ENCODE measurements at regions not wholly inside any gene's neighbourhood (a gene's known extent, or its start where the extent isn't known, plus 50 kb on each side); places are given as distances from the start of the nearest gene placed in this dataset.

DNA sequence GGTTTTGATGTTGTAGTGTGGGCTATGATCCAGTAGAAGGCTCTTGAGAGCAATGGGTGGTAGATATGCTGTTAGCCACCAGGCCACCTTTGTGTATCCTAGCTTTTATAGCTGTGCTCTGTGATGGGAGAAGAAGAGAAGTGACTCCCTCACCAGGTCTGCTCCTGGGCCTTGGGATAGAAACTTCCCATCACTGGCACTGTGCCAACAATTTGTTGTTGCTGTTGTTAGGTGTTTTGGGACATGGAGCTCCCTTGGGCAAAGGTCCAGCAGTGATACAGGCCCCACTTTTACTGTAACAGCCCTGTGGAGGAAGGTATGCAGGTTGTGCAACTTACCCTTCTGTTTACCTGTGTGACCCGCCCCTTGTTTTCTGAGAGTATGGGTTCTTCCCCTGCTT lies 570.9 kb upstream of the GRIN3A start:
- Histone ChIP-seq H3K23ac (ENCODE audit: insufficient read length) (no peak overlapping the region), H2BK120ac (replicated peaks; ENCODE audit: low read depth, low read length) (no peak overlapping the region), H3K14ac (ENCODE audit: insufficient read length) (no peak overlapping the region), H3K9ac (replicated peaks in 1 of 4; ENCODE audit: extremely low read depth in 1 of 4, low read depth in 3 of 4, low read length in 3 of 4) (no peak overlapping the region), H3K79me1 (ENCODE audit: low read depth, low read length) (no peaks in the 10 kb centered on the region), H4K20me1 (replicated peaks in 1 of 2; ENCODE audit: control insufficient read depth in 1 of 2, insufficient read depth in 2 of 2, low read length in 2 of 2) (no peaks in the 10 kb centered on the region), H4K91ac (replicated peaks; ENCODE audit: insufficient read length, low read length) (no peak overlapping the region), H3K79me2 (ENCODE audit: control insufficient read depth in 1 of 2, insufficient read depth in 2 of 2, low read length in 2 of 2) (no peaks in the 10 kb centered on the region), H2BK12ac (ENCODE audit: low read depth, low read length) (no peak overlapping the region), H3K56ac (replicated peaks; ENCODE audit: insufficient read length, low read depth, low read length) (no peak overlapping the region), H3K4ac (replicated peaks; ENCODE audit: insufficient read length, low read depth, low read length) (no peak overlapping the region), H3K9me3 (ENCODE audit: insufficient read depth in 2 of 2, low read depth in 1 of 2, low read length in 1 of 2) (peaks cover 7 to 9% of the 10 kb centered on the region in 2 experiments), H3K4me2 (ENCODE audit: insufficient read depth in 1 of 2, low read depth in 2 of 2, low read length in 2 of 2) (no peak overlapping the region), H2BK15ac (ENCODE audit: low read length) (no peak overlapping the region), H4K8ac (ENCODE audit: extremely low read depth, insufficient read depth, low read length) (no peak overlapping the region), H3K4me1 (replicated peaks in 1 of 4; ENCODE audit: control insufficient read depth in 3 of 4, insufficient read depth in 4 of 4, low read length in 3 of 4) (no peaks in the 10 kb centered on the region), H3K18ac (ENCODE audit: extremely low read depth, low read length) (no peak overlapping the region), H2AFZ (ENCODE audit: low read length) (no peak overlapping the region), H3K27ac (ENCODE audit: low read depth, low read length) (no peak overlapping the region), H2BK20ac (ENCODE audit: low read length) (no peak overlapping the region), H3K23me2 (ENCODE audit: low read depth, low read length) (no peaks in the 10 kb centered on the region), H2BK5ac (ENCODE audit: low read depth, low read length) (no peak overlapping the region), H3K36me3 (ENCODE audit: control insufficient read depth in 2 of 4, insufficient read depth in 4 of 4, low read length in 3 of 4) (no peaks in the 10 kb centered on the region), H3K4me3 (ENCODE audit: extremely low read depth in 1 of 4, insufficient read depth in 2 of 4, low read depth in 3 of 4, low read length in 4 of 4) (no peak overlapping the region), H2AK5ac (ENCODE audit: low read depth, low read length) (no peak overlapping the region), H4K5ac (ENCODE audit: insufficient read length, low read depth, low read length) (no peak overlapping the region), H3K27me3 (replicated peaks in 1 of 4; ENCODE audit: control insufficient read depth in 3 of 4, extremely low read depth in 1 of 4, insufficient read depth in 3 of 4, low read length in 3 of 4) (no peaks in the 10 kb centered on the region)
- ChIA-PET POLR2A (ENCODE audit: partially characterized antibody) (no interaction called here), CTCF (ENCODE audit: partially characterized antibody) (no interaction called here)
- 83% methylated on average over 1 of the region's 1 CpG; no CpG with 5 or more reads in 1 of the 2 experiments for WGBS, 2 experiments (ENCODE audit: extremely low coverage in 1 of 2, insufficient coverage in 1 of 2, insufficient read length in 1 of 2, insufficient replicate concordance in 2 of 2, low coverage in 1 of 2, low lambda C conversion rate in 2 of 2, missing lambda C conversion rate in 1 of 2)
- FAIRE-seq: no peak
- no peak for DNase-seq (ENCODE audit: low read depth in 1 of 2, low spot score in 2 of 2)
- TF ChIP-seq TCF12 (IDR thresholded peaks at IDR 0.05; ENCODE audit: low read depth, low read length) (no peak), NRF1 (IDR thresholded peaks at IDR 0.05; ENCODE audit: low read depth, low read length) (no peak), SIX5 (IDR thresholded peaks at IDR 0.05; ENCODE audit: low read depth, low read length) (no peak), EZH2 (IDR thresholded peaks at IDR 0.05; ENCODE audit: low read depth, low read length, severe bottlenecking) (no peak), TAF1 (IDR thresholded peaks at IDR 0.05; ENCODE audit: low read depth, low read length) (no peak), RBBP5 (IDR thresholded peaks at IDR 0.05; ENCODE audit: borderline replicate concordance, low read depth, low read length) (no peak), HDAC6 (IDR thresholded peaks at IDR 0.05; ENCODE audit: low read depth, low read length) (no peak), CBX5 (IDR thresholded peaks at IDR 0.05; ENCODE audit: low read depth, low read length) (no peak), ASH2L (IDR thresholded peaks at IDR 0.05; ENCODE audit: low read length) (no peak), TAF7 (optimal IDR thresholded peaks at IDR 0.05; ENCODE audit: borderline replicate concordance, low read depth, low read length) (no peak), GABPA (IDR thresholded peaks at IDR 0.05; ENCODE audit: borderline replicate concordance, insufficient read depth, low read length) (no peak), CHD2 (IDR thresholded peaks at IDR 0.05; ENCODE audit: low read length) (no peak), MAFK (IDR thresholded peaks at IDR 0.05; ENCODE audit: low read depth, low read length) (no peak), RXRA (IDR thresholded peaks at IDR 0.05; ENCODE audit: insufficient read depth, low read depth, low read length) (no peak), SIN3A (conservative IDR thresholded peaks at IDR 0.05 in 1 of 2, IDR thresholded peaks at IDR 0.05 in 1 of 2; ENCODE audit: low read depth in 1 of 2, low read length in 2 of 2) (no peak)

Measured in H1 (cell line).